ENCODE measurements at regions not wholly inside any gene's neighbourhood (a gene's known extent, or its start where the extent isn't known, plus 50 kb on each side); places are given as distances from the start of the nearest gene placed in this dataset.

- TF ChIP-seq ETS1 (IDR thresholded peaks at IDR 0.05) = no peak
- no peak for TF ChIP-seq POLR2AphosphoS5 (IDR thresholded peaks at IDR 0.05; ENCODE audit: low read depth)
- no peak for TF ChIP-seq ZNF331 (CRISPR knock-in tag; IDR thresholded peaks at IDR 0.05; ENCODE audit: low read depth)
- TF ChIP-seq CREB1 (CRISPR knock-in tag; IDR thresholded peaks at IDR 0.05; ENCODE audit: low read depth) = no peak
- no peak for TF ChIP-seq EZH2 (IDR thresholded peaks at IDR 0.05; ENCODE audit: low read depth, unreplicated experiment)
These were observed 419.4 kb upstream of the ADAMTS9 start (continued) for GRCh38 chr3:65107174-65107573.

- Histone ChIP-seq H3K9me2 (ENCODE audit: insufficient read depth) (no peaks in the 10 kb centered on the region; the same call in 1 of the 2 replicates), H3K4me1 (ENCODE audit: insufficient read depth) (no peaks in the 10 kb centered on the region), H3K4me3 (no peak overlapping the region), H3K27ac (ENCODE audit: low read depth) (no peak overlapping the region), H3K27me3 (ENCODE audit: insufficient read depth) (no peaks in the 10 kb centered on the region), H2AFZ (no peak overlapping the region), H3K4me2 (no peak overlapping the region), H4K20me1 (replicated peaks; ENCODE audit: insufficient read depth) (no peaks in the 10 kb centered on the region), H3K36me3 (ENCODE audit: insufficient read depth) (no peaks in the 10 kb centered on the region), H3K79me2 (replicated peaks; ENCODE audit: insufficient read depth) (no peaks in the 10 kb centered on the region), H3F3A (replicated peaks; ENCODE audit: low read depth) (no peaks in the 10 kb centered on the region)
- Mint-ChIP-seq H3K4me3 (no peak overlapping the region), H3K9me3 (peaks cover 2% of the 10 kb centered on the region; the same call in 1 of the 3 replicates), H3K27ac (no peak overlapping the region), H3K36me3 (ENCODE audit: low read depth) (no peaks in the 10 kb centered on the region), H3K4me1 (peaks cover 9% of the 10 kb centered on the region; the same call in 2 of the 3 replicates), H3K27me3 (ENCODE audit: insufficient read depth, low read depth, poor library complexity) (no peaks in the 10 kb centered on the region)
- DNase-seq (ENCODE audit: low spot score) (no peak), ATAC-seq (no peak)
- TF ChIP-seq ZNF114 (CRISPR knock-in tag; IDR thresholded peaks at IDR 0.05) = no peak
- no peak for TF ChIP-seq CREB1 (CRISPR knock-in tag; IDR thresholded peaks at IDR 0.05; ENCODE audit: low read depth)
- TF ChIP-seq CTCF (conservative IDR thresholded peaks at IDR 0.05; ENCODE audit: low read depth in 2 of 2) = no peak
- TF ChIP-seq ZNF462 (CRISPR knock-in tag; IDR thresholded peaks at IDR 0.05) = no peak
- TF ChIP-seq STAT1 (IDR thresholded peaks at IDR 0.05; ENCODE audit: unreplicated experiment) = no peak
- no peak for TF ChIP-seq ETS1 (IDR thresholded peaks at IDR 0.05)
- no peak for TF ChIP-seq EZH2 (IDR thresholded peaks at IDR 0.05; ENCODE audit: low read depth, unreplicated experiment)
- TF ChIP-seq EZH2phosphoT487 (IDR thresholded peaks at IDR 0.05; ENCODE audit: unreplicated experiment) = no peak
- TF ChIP-seq POLR2AphosphoS5 (IDR thresholded peaks at IDR 0.05; ENCODE audit: low read depth) = no peak
- no peak for TF ChIP-seq JUNB (IDR thresholded peaks at IDR 0.05; ENCODE audit: unreplicated experiment)
- no peak for TF ChIP-seq ZNF331 (CRISPR knock-in tag; IDR thresholded peaks at IDR 0.05; ENCODE audit: low read depth)
These were observed 413.6 kb upstream of the ADAMTS9 start for GRCh38 chr3:65101450-65101849.
